Neural cell (in vitro differentiated cells): ENCODE measurements at regions not wholly inside any gene's neighbourhood (a gene's known extent, or its start where the extent isn't known, plus 50 kb on each side); places are given as distances from the start of the nearest gene placed in this dataset.

Experiments used
- H2AFZ ChIP-seq: fragments of 200-600, 300-800 bp; sonication (generic), shearing (Covaris generic); 2 replicates; pipeline ENCODE4 v1.6.0; 2014; ENCODE audit warnings: low read depth, mild to moderate bottlenecking, antibody characterized with exemption, low read length, moderate library complexity
- H3F3A ChIP-seq: fragments of 200-600 bp; shearing (Covaris generic); 2 replicates; pipeline ENCODE4 v1.6.1; 2016; ENCODE audit warnings: mild to moderate bottlenecking, moderate library complexity, mixed read lengths, antibody characterized with exemption, low read length; ENCODE audit not compliant: insufficient read depth, poor library complexity, severe bottlenecking
- H3K27ac ChIP-seq: fragments of 200-600, 300-800 bp; sonication (generic), shearing (Covaris generic); 2 replicates; pipeline ENCODE4 v1.5.1; 2014; ENCODE audit warnings: mild to moderate bottlenecking, low read length, moderate library complexity
- H3K27me3 ChIP-seq: fragments of 300-800, 200-600 bp; sonication (generic), shearing (Covaris generic); 2 replicates; pipeline ENCODE4 v1.6.0; 2014; ENCODE audit warnings: mild to moderate bottlenecking, low read depth, low read length, moderate library complexity; ENCODE audit not compliant: insufficient read depth
- H3K36me3 ChIP-seq: fragments of 300-800, 200-600 bp; sonication (generic), shearing (Covaris generic); 2 replicates; pipeline ENCODE4 v1.5.1; 2014; ENCODE audit warnings: mild to moderate bottlenecking, antibody characterized with exemption, low read length, moderate library complexity; ENCODE audit not compliant: insufficient read depth
- H3K4me2 ChIP-seq: fragments of 300-800, 200-600 bp; sonication (generic), shearing (Covaris generic); 2 replicates; pipeline ENCODE4 v1.6.0; 2014; ENCODE audit warnings: mild to moderate bottlenecking, low read length
- H3K4me3 ChIP-seq: fragments of 300-800, 200-600 bp; sonication (generic), shearing (Covaris generic); 2 replicates; pipeline ENCODE4 v1.5.1; 2014; ENCODE audit warnings: mild to moderate bottlenecking, low read length, moderate library complexity
- H3K79me2 ChIP-seq: fragments of 200-600 bp; shearing (Covaris generic); replicated peaks from 2 replicates; pipeline ENCODE4 v1.6.0; 2014; ENCODE audit warnings: mild to moderate bottlenecking, low read length, moderate library complexity; ENCODE audit not compliant: insufficient read depth
- H3K9ac ChIP-seq: fragments of 300-800, 200-600 bp; sonication (generic), shearing (Covaris generic); 2 replicates; pipeline ENCODE4 v1.6.1; 2016; ENCODE audit warnings: mild to moderate bottlenecking, low read length, mixed read lengths
- H3K9me2 ChIP-seq: fragments of 200-600 bp; shearing (Covaris generic); 2 replicates; pipeline ENCODE4 v1.6.1; 2016; ENCODE audit warnings: mild to moderate bottlenecking, low read length, mixed read lengths; ENCODE audit not compliant: insufficient read depth
- H3K9me3 ChIP-seq: fragments of 200-600, 300-800 bp; sonication (generic), shearing (Covaris generic); 2 replicates; pipeline ENCODE4 v1.6.1; 2016; ENCODE audit warnings: mild to moderate bottlenecking, mixed run types, low read length, moderate library complexity, mixed read lengths
- H4K20me1 ChIP-seq: fragments of 200-600 bp; shearing (Covaris generic); 2 replicates; pipeline ENCODE4 v1.6.1; 2016; ENCODE audit warnings: mild to moderate bottlenecking, mixed run types; ENCODE audit not compliant: insufficient read depth
- CTCF ChIP-seq: fragments of 450-650 bp; IDR thresholded peaks from 2 replicates; pipeline ENCODE4 v1.5.1; 2014; ENCODE audit warnings: antibody characterized with exemption, mild to moderate bottlenecking, moderate library complexity; ENCODE audit not compliant: poor library complexity, severe bottlenecking
- EP300 ChIP-seq: fragments of 450-650 bp; conservative IDR thresholded peaks from 2 replicates; pipeline ENCODE4 v1.6.1; 2014; ENCODE audit warnings: antibody characterized with exemption, mild to moderate bottlenecking, moderate library complexity; ENCODE audit not compliant: poor library complexity, severe bottlenecking
- EZH2 ChIP-seq: fragments of 200-600, 300-800 bp; shearing (Covaris generic), sonication (generic); IDR thresholded peaks from 2 replicates; pipeline ENCODE4 v1.6.1; 2014; ENCODE audit warnings: antibody characterized with exemption, low read length, borderline replicate concordance, mild to moderate bottlenecking; ENCODE audit not compliant: insufficient read depth, poor library complexity, severe bottlenecking
- MXI1 ChIP-seq: fragments of 450-650 bp; conservative IDR thresholded peaks from 2 replicates; pipeline ENCODE4 v1.6.1; 2014; ENCODE audit warnings: antibody characterized with exemption, mild to moderate bottlenecking; ENCODE audit not compliant: poor library complexity, severe bottlenecking
- POLR2AphosphoS5 ChIP-seq: IDR thresholded peaks from 2 replicates; pipeline ENCODE4 v1.6.1; 2012
- RAD21 ChIP-seq: fragments of 450-650 bp; conservative IDR thresholded peaks from 2 replicates; pipeline ENCODE4 v1.6.1; 2014; ENCODE audit warnings: antibody characterized with exemption, mild to moderate bottlenecking, moderate library complexity
- REST ChIP-seq: IDR thresholded peaks from 2 replicates; pipeline ENCODE4 v1.6.1; 2012; ENCODE audit warnings: borderline replicate concordance
- SMC3 ChIP-seq: fragments of 450-650 bp; conservative IDR thresholded peaks from 2 replicates; pipeline ENCODE4 v1.6.1; 2014; ENCODE audit warnings: antibody characterized with exemption, mild to moderate bottlenecking, moderate library complexity; ENCODE audit not compliant: poor library complexity
- TAF1 ChIP-seq: IDR thresholded peaks from 2 replicates; pipeline ENCODE4 v1.6.1; 2012; ENCODE audit warnings: low read depth

- H2AFZ ChIP-seq = no peak overlapping the region
- H3K9me2 ChIP-seq = no peaks in the 10 kb centered on the region
- H3K27ac ChIP-seq = no peak overlapping the region
- H3K36me3 ChIP-seq = no peaks in the 10 kb centered on the region
- H3K4me3 ChIP-seq = no peak overlapping the region
- TF ChIP-seq POLR2AphosphoS5 (no peak), TAF1 (no peak), EZH2 (no peak), REST (no peak), MXI1 (no peak)
- no peaks in the 10 kb centered on the region for H3F3A ChIP-seq
- H3K9ac ChIP-seq = no peak overlapping the region
- H3K4me2 ChIP-seq = no peak overlapping the region
- no peaks in the 10 kb centered on the region for H3K79me2 ChIP-seq
- no peaks in the 10 kb centered on the region for H3K27me3 ChIP-seq
- H3K9me3 ChIP-seq = no peaks in the 10 kb centered on the region
- H4K20me1 ChIP-seq = no peaks in the 10 kb centered on the region
Observed at GRCh38 chr12:113727651-113728061, 238.5 kb downstream of the RBM19 start.

GRCh38 chr12:113726254-113726819, 239.8 kb downstream of the RBM19 start:
- Histone ChIP-seq H3K27ac (no peak overlapping the region), H2AFZ (no peak overlapping the region), H3K9ac (no peak overlapping the region), H3K4me3 (no peak overlapping the region), H3K9me2 (no peaks in the 10 kb centered on the region), H3K79me2 (no peaks in the 10 kb centered on the region), H3K27me3 (no peaks in the 10 kb centered on the region), H3K4me2 (no peak overlapping the region), H3K36me3 (no peaks in the 10 kb centered on the region), H3F3A (no peaks in the 10 kb centered on the region), H3K9me3 (no peaks in the 10 kb centered on the region), H4K20me1 (no peaks in the 10 kb centered on the region)
- no peak for TF ChIP-seq REST
- no peak for TF ChIP-seq EZH2
- TF ChIP-seq RAD21 = no peak
- TF ChIP-seq MXI1 = no peak
- no peak for TF ChIP-seq POLR2AphosphoS5
- TF ChIP-seq CTCF = no peak
- no peak for TF ChIP-seq SMC3
- TF ChIP-seq TAF1 = no peak
- TF ChIP-seq EP300 = no peak
